GM21423 (cell line): ENCODE measurements at regions not wholly inside any gene's neighbourhood (a gene's known extent, or its start where the extent isn't known, plus 50 kb on each side); places are given as distances from the start of the nearest gene placed in this dataset.
"Not testable (repeated sequence)": the region's sequence is repeated elsewhere in the genome, so short reads cannot be mapped to it uniquely, and the experiment has no call there.

Experiments
- ATAC-seq: cut with Tn5 transposase; IDR thresholded peaks from one replicate; pipeline ENCODE4 v1.9.1; 2021; ENCODE audit warnings: mild to moderate bottlenecking, moderate library complexity; ENCODE audit not compliant: unreplicated experiment

- ATAC-seq = no peak
Observed at GRCh38 chr6:21874372-21874771, 280.8 kb downstream of the SOX4 start.

- not testable (repeated sequence) for ATAC-seq
Observed at GRCh38 chr6:21877037-21877436, 283.5 kb downstream of the SOX4 start.

GRCh38 chr6:21880249-21880648 is 286.7 kb downstream of the SOX4 start:
- not testable (repeated sequence) for ATAC-seq

- no peak for ATAC-seq
Observed at GRCh38 chr6:21881969-21882465, 288.5 kb downstream of the SOX4 start.

GRCh38 chr6:21883595-21884328 is 290.2 kb downstream of the SOX4 start:
- no peak for ATAC-seq

GRCh38 chr6:21885111-21885510 is 291.6 kb downstream of the SOX4 start:
- no peak for ATAC-seq

- no peak for ATAC-seq
Observed at GRCh38 chr6:21885532-21886114, 292.1 kb downstream of the SOX4 start.

- no peak for ATAC-seq
Observed at GRCh38 chr6:21886542-21887151, 293.1 kb downstream of the SOX4 start.

GRCh38 chr6:21887231-21888185 is 294.0 kb downstream of the SOX4 start:
- ATAC-seq = no peak

GRCh38 chr6:21891080-21891479 is 297.5 kb downstream of the SOX4 start:
- ATAC-seq = no peak

- no peak for ATAC-seq
Observed at GRCh38 chr6:21893793-21894192, 300.2 kb downstream of the SOX4 start.

GRCh38 chr6:21895555-21895954 is 302.0 kb downstream of the SOX4 start:
- no peak for ATAC-seq

GRCh38 chr6:21898107-21898796 is 304.7 kb downstream of the SOX4 start:
- ATAC-seq = no peak

GRCh38 chr6:21899708-21900107 is 306.2 kb downstream of the SOX4 start:
- ATAC-seq = no peak

GRCh38 chr6:21900730-21901129 is 307.2 kb downstream of the SOX4 start:
- no peak for ATAC-seq

GRCh38 chr6:21902628-21903169 is 309.1 kb downstream of the SOX4 start:
- ATAC-seq = no peak

GRCh38 chr6:21905531-21905930 is 312.0 kb downstream of the SOX4 start:
- ATAC-seq = no peak

- no peak for ATAC-seq
Observed at GRCh38 chr6:21906826-21907225, 313.3 kb downstream of the SOX4 start.

GRCh38 chr6:21907291-21907690 is 313.7 kb downstream of the SOX4 start:
- ATAC-seq = no peak
